Kidney epithelial cell (primary cell): ENCODE measurements at regions not wholly inside any gene's neighbourhood (a gene's known extent, or its start where the extent isn't known, plus 50 kb on each side); places are given as distances from the start of the nearest gene placed in this dataset.

Source experiments
- DNase-seq: peaks from one replicate; pipeline ENCODE4 v3.0.0-alpha.2; 2010; ENCODE audit warnings: low read depth
- H3K27me3 ChIP-seq: 2 replicates; pipeline ENCODE4 v1.6.0; 2011; ENCODE audit warnings: low read length; ENCODE audit not compliant: control insufficient read depth, insufficient read depth
- H3K36me3 ChIP-seq: 2 replicates; pipeline ENCODE4 v1.5.1; 2011; ENCODE audit warnings: low read length; ENCODE audit not compliant: control insufficient read depth, insufficient read depth
- H3K4me3 ChIP-seq: 2 replicates; pipeline ENCODE4 v1.5.1; 2011; ENCODE audit warnings: low read depth, mild to moderate bottlenecking, control low read depth, low read length
- TF ChIP-seq, protein P1 (sequence below): IDR thresholded peaks from 2 replicates; pipeline ENCODE4 v1.5.1; 2011; ENCODE audit warnings: mild to moderate bottlenecking, moderate library complexity, low read length, control low read depth, inconsistent platforms; ENCODE audit not compliant: insufficient read depth, poor library complexity, severe bottlenecking

DNA sequence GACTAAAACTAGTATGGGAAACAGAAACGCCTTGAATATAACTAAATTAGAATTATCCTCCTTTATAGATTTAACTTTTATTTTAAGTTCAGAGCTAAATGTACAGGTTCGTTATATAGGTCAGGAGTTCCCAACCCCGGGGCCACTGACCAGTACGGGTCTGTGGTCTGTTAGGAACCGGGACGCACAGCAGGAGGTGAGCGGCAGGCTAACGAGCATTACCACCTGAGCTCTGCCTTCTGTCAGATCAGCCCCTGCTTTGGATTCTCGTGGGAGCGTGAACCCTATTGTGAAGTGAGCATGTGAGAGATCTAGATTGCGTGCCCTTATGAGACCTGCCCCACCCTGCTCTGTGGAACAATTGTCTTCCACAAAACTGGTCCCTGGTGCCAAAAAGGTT, 51.0 kb downstream of the FAT4 start:
- Histone ChIP-seq H3K4me3 (no peak overlapping the region), H3K36me3 (no peaks in the 10 kb centered on the region), H3K27me3 (no peaks in the 10 kb centered on the region)
- TF ChIP-seq, protein P1, sequence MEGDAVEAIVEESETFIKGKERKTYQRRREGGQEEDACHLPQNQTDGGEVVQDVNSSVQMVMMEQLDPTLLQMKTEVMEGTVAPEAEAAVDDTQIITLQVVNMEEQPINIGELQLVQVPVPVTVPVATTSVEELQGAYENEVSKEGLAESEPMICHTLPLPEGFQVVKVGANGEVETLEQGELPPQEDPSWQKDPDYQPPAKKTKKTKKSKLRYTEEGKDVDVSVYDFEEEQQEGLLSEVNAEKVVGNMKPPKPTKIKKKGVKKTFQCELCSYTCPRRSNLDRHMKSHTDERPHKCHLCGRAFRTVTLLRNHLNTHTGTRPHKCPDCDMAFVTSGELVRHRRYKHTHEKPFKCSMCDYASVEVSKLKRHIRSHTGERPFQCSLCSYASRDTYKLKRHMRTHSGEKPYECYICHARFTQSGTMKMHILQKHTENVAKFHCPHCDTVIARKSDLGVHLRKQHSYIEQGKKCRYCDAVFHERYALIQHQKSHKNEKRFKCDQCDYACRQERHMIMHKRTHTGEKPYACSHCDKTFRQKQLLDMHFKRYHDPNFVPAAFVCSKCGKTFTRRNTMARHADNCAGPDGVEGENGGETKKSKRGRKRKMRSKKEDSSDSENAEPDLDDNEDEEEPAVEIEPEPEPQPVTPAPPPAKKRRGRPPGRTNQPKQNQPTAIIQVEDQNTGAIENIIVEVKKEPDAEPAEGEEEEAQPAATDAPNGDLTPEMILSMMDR = no peak
- no peak for DNase-seq

DNA sequence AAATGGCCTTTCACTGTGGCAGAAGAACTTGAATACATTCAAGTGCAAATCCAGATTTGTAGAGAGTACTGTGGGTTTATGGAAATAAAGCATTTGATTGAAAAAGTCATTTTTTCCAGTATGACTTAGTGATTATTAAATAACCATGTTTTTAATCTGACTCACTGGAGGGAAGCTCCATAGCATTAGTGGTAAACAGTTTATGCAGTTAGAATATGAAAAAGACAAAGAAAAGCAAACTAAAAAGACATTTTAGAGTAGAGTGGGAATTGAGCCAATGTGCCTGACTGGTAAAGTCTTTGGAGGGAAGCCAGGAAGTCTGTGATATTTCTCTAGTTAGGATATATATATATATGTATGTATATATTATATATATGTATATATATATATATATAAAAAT, 53.4 kb downstream of the FAT4 start:
- H3K4me3 ChIP-seq = no peak overlapping the region
- TF ChIP-seq, protein P1 = no peak
- DNase-seq = no peak
- no peaks in the 10 kb centered on the region for H3K36me3 ChIP-seq
- H3K27me3 ChIP-seq = no peaks in the 10 kb centered on the region

DNA sequence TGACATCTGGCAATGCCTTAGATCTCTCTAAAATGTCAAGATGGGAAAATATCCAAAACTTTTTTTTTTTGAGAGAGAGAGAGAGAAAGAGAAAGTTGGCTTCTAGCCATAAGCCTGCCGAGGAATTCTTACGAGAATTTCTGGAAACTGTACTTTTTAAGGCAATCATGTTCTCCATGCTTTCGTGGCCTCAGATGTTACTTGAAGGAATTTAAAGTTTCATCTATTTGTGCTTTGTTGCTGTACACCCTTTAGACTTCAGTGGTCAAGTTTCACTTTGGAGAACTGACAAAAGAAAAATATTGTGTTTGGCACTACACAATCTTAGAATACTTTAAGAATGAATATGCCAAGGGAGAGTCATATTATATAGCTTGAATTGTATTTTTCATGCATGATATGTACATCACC, 53.9 kb downstream of the FAT4 start:
- H3K27me3 ChIP-seq = no peaks in the 10 kb centered on the region
- H3K36me3 ChIP-seq = no peaks in the 10 kb centered on the region
- no peak for DNase-seq
- no peak overlapping the region for H3K4me3 ChIP-seq
- TF ChIP-seq, protein P1 = no peak

DNA sequence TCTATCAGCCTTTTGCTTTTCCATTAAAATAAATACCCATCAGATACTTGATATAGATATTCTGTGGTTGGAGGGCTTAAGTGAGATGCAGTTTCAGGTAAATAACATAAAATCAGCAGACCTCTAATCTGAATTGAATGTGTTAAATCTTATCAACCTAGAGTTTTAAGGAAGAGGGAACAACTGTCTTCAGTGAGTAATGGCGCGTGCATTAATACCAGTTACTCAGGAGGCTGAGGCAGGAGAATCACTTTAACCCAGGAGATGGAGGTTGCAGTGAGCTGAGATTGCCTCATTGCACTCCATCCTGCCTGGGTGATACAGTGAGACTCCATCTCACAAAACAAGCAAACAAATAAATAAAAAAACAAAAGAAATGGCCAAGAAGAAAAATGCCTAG, 54.3 kb downstream of the FAT4 start:
- TF ChIP-seq, protein P1 = no peak
- DNase-seq = no peak
- no peak overlapping the region for H3K4me3 ChIP-seq

DNA sequence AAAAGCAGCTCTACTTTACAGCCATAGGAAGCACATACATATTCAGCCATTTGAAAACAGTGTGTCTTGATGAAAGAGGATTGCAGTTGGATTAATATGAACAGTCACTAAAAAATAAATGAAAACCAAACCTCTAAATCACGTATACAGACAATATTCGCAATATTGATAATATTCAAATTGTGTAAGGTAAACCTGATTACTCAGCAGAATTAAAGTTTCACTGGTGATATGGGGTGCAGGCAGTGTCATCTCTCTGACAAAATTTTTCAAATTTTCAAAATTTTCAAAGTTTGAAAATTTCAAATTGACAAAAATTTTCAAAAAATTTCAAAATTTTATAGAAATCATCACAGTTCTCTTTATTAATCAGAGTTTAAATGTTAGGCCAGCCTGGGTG, 55.7 kb downstream of the FAT4 start:
- no peak for DNase-seq
- Histone ChIP-seq H3K36me3 (no peaks in the 10 kb centered on the region), H3K27me3 (no peaks in the 10 kb centered on the region), H3K4me3 (no peak overlapping the region)
- TF ChIP-seq, protein P1 = no peak

More for the DNA sequence above, 54.3 kb downstream of the FAT4 start:
- Histone ChIP-seq H3K36me3 (no peaks in the 10 kb centered on the region), H3K27me3 (no peaks in the 10 kb centered on the region)

DNA sequence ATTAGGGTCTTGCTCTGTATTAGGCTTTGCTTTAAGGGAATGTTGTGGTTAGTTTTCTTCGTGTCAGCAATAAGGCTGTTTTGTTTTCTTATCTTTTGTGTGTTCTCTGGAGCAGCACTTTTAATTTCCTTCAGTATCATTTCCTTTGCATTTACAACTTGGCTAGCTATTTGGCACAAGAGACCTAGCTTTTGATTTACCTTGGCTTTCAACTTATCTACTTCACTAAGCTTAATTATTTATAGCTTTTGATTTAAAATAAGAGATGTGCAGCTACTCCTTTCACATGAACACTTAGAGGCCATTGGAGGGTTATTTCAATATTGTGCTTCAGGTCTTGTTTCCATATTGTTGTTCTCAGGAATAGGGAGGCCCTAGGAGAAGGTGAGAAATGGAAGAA, 68.2 kb downstream of the FAT4 start:
- Histone ChIP-seq H3K27me3 (no peaks in the 10 kb centered on the region), H3K4me3 (no peak overlapping the region), H3K36me3 (no peaks in the 10 kb centered on the region)
- TF ChIP-seq, protein P1 = no peak
- no peak for DNase-seq
